SIG-M5 (cell line): ENCODE measurements at regions not wholly inside any gene's neighbourhood (a gene's known extent, or its start where the extent isn't known, plus 50 kb on each side); places are given as distances from the start of the nearest gene placed in this dataset.
"Not testable (repeated sequence)": the region's sequence is repeated elsewhere in the genome, so short reads cannot be mapped to it uniquely, and the experiment has no call there.

Source experiments
- DNase-seq: peaks from one replicate; lab custom pipeline; 2025; lab: John Stamatoyannopoulos, UW

DNA sequence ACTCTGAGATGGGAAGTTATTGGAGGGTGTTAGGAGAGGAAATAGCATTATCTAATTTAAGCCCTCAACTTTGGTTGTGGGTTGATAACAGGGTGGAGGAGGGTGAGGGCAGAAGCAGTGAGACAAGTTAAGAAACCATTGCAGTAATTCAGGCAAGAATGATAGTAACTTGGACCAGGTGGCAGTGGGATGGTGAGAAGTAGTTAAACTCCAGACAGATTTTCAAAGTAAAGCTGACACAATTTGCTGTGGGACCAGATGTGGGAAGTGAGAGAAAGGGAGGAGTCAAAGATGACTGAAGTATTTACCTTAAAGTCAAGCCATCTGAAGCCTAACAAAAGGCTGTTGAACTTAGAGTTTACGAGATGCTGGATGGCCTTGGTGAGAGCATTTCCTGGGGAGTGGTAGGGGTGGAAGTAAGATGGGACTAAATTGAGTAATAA is 163.2 kb upstream of the KLF7 start:
- no peak for DNase-seq

DNA sequence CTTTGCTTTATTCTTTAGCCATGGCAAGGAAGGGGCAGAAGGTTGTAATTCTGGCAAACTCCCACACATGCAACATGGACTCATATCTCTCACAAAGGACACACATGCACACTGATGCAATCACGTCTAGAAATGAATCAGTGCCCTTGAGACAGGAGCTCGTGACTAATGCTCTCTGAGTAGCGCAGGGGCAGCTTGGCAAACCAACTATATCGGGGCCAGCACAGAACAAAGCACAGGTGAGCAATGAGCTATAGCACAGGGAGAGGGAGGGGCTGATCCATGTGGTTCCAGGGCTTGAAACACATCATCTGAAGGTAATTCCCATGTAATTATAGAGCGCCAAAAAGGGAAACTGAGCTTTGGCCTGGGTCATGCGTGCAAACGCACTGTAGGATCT is 165.2 kb upstream of the KLF7 start:
- no peak for DNase-seq

GRCh38 chr2:207331674-207332073 is 165.9 kb upstream of the KLF7 start:
- no peak for DNase-seq

DNA sequence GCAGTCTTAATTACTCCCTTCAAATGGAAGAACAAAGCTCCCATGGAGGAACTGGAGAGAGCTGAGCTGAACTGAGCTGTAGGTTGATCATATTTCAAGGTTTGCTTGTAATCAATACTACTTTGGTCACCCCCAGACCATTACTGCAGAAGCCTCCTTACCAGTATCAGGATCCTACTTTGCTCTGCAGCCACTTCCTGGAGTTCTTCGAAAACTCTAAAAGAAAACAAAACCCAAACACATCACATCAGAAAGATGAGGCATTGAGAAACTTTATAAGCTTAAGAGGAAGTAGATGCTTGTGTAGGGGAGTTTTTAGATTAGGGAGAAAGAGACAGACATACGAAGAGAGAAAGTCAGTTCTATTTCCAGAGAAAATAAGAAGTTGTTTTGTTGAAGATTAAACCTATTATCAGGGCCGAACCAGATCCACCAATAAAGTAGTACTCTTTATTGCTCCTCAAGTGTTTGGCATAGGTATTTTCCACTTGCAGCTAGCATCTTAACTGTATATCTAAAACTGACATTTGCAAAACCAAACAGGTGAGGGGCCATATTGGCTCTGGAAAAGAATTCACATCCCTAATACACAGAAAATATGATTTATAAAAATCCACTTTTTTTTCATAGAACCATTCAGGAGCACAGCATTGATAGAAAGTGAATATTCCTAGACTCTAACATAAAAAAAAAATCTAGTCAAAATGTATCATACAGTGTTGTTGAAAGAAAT is 166.9 kb upstream of the KLF7 start:
- no peak for DNase-seq

- DNase-seq, result no peak
These were observed 168.0 kb upstream of the KLF7 start for GRCh38 chr2:207333599-207334300.

DNA sequence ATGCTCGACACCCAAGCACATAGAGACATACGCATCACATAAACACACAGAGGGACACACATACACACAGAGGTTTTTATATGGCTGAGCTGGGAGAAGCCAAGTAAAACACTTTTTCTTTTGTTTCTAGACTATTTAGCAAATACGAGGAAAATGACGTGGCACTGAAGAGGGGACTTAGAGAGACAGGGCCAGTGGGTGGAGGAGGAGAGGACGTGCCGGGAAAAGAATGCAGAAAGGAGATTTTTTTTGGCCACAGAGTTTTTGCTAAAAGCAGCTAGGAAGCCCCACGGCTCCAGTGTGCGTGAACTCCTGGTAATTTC is 168.5 kb upstream of the KLF7 start:
- DNase-seq, result no peak

- DNase-seq, result no peak
These were observed 169.1 kb upstream of the KLF7 start for GRCh38 chr2:207334624-207335371.

DNA sequence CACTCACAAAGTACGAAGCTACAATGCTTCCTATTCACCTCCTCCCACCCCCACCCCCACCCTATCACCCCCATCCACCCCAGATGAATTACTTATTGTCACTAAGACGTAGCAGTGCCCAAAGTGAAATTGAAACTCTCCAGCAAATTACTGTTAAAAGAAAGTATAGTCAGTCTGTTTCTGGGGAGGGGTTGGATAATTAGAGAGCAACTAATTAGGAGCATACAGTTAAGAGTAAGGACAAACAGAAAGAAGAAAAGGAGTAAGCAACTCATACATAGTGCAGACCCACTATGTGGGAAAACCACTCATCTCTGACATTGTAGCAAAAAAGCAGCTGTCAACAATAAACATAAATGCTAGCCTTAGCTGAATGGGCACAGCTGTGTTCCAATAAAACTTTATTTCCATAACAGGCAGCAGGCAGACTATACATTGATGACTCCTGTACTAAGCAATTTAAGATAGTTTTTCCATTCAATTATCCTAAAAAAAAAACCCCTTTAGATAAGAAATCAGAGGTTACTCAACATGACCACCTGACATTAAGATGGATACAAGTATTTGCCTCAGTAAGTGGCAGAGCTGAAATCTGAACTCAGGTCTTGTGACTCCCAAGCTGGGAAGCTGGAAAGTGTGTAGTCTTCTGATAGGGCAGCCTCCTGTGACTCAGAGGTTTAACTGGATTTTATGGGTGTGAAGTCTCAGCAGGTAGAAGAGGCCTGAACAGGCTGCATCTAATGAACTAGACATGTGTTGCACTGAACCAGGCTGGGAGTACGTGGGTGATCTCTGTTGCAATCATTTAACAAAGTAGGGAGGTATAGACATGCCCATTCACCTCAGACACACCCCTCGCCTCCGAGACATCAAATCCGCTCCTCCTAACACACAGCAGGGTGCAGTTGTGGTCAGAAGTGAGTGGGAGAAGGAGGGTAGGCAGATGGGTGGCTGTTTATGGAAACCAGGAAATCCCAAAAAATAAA is 171.8 kb upstream of the KLF7 start:
- DNase-seq, result no peak

- DNase-seq, result no peak
These were observed 172.5 kb upstream of the KLF7 start for GRCh38 chr2:207338220-207338607.

GRCh38 chr2:207338610-207339009 is 172.9 kb upstream of the KLF7 start:
- DNase-seq, result no peak

DNA sequence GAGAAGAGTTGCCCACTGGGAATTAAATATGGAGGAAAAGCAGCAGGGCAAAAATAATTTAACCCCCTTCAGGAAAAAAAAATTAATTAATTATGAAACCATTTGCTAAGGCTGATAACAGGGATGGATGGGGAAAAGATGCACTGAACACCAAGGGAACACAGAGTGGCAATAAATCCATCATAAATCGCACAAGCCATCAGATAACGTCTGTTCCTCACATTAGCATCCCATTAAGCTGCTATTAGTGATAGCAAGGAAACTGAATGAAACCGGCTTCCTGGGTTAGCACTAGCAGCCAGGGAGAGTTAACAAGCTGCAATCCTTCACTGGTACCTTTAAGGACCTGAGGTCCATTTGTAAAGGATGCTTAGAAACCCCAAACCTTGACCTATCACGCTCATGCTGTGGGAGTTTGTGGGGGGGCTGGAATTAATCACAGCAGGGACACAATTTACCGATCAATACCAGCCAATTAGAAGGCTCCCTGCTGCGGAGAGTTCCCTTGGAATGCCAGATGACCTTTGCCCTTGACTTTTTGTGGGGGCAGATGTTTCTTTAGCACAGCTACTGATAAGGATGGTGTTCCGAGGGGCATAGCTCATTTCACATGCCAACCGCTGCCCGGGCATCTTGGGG is 175.5 kb upstream of the KLF7 start:
- no peak for DNase-seq

GRCh38 chr2:207341804-207342203 is 176.1 kb upstream of the KLF7 start:
- DNase-seq, result no peak

- DNase-seq, result not testable (repeated sequence)
These were observed 179.0 kb upstream of the KLF7 start for GRCh38 chr2:207344596-207345394.

DNA sequence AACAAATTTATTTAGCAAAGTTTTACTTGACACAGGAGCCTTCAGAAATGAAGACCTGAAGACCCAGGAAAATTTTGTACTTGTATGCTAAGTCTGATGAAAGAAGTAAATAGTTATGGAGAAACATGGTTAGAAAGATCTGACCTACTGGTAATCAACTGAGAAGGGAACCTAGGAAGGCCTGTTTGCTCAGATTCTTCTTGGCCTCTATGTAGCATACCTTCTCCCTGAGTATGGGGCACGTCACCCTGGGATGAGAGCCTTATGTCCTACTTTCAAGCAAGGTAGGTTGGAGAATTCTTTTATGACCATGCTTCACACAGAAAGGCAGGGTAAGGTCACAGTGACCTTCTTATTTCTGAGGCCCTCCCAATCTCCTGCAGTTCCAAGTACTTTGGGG is 178.6 kb upstream of the CREB1 start:
- DNase-seq, result no peak

DNA sequence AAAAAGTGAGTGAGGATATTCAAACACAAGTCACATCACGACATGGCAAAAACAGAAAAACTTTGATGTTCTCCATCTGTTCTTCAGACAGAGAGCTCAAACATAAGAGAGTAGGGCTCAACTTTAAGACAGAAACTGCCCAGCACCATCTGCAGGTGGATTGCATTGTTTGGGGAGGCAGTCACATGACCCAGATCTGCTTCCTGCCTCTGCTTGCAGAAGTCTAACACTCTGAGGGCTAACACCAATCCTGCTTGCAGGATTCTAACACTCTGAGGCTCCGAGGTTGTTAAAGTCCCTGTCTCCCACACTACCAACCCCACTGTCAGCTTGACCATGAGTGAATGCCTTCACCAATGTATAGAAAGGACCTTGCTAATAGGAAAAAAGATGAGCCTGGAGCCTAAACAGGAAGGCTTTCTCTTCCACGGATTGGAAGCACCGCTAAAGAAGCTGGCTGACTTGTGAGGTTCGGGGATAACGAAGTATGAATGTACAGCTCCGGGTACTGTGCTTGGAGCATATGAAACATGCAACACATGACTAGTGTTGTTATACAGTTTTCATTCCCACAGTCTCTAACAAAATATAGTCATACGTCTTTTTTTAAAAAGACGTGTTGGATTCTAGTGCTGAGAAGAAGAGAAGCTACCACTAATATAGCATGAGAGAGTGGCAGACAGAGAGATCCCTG is 176.6 kb upstream of the CREB1 start:
- DNase-seq, result no peak

DNA sequence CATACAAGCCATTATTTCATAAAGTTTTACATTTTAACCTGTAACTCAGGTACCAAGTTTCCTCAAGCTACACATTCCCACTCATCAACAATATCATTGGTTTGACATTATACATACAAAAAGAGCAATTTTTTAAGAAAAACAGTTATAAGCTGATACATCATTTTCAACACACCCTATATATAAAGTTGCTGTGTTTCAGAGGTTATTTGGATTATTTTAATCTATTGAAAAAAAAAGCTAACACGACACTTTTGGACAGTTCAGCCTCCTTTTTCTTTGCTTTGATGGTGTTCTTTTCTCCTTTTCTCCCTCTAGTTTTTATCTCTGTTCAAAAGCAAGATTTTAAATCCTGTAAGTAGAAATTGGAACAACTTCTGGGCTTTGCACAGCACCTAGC is 175.9 kb upstream of the CREB1 start:
- DNase-seq, result no peak

- DNase-seq, result no peak
These were observed 175.3 kb upstream of the CREB1 start for GRCh38 chr2:207354462-207354861.

GRCh38 chr2:207356567-207356966 is 173.2 kb upstream of the CREB1 start:
- DNase-seq, result no peak

- no peak for DNase-seq
These were observed 172.5 kb upstream of the CREB1 start for GRCh38 chr2:207357216-207357615.

GRCh38 chr2:207362716-207363115 is 167.0 kb upstream of the CREB1 start:
- DNase-seq, result no peak
